IPS-18c (cell line): ENCODE measurements at regions not wholly inside any gene's neighbourhood (a gene's known extent, or its start where the extent isn't known, plus 50 kb on each side); places are given as distances from the start of the nearest gene placed in this dataset.

ENCODE experiments used
- H3K4me3 ChIP-seq: 2 replicates; pipeline ENCODE4 v1.7.0; 2013; ENCODE audit warnings: low read depth, mild to moderate bottlenecking, low read length, moderate library complexity; ENCODE audit not compliant: insufficient read depth
- H3K9me3 ChIP-seq: one replicate; pipeline ENCODE4 v1.6.1; 2013; ENCODE audit warnings: mild to moderate bottlenecking, low read length, moderate library complexity; ENCODE audit not compliant: control insufficient read depth, insufficient read depth

DNA sequence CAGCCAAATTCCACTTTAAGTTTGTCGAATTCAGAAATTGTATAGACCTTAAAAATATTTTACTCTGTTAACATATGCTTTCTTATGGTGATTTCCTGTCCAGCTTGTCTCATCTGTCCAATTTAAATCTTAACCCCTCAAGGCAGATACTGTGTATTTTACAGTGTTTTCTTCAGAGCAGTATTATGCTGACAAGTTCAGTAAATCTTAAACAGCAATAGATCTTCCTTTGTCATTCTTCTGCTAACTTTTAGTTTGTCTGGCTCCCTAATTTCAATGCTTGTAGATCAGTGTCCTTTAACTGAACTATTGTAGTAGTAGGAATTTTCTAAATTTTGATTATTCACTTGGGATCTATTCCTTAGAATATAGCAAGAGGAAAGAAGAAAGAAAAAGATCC is 52.8 kb upstream of the MEIS1 start:
- H3K4me3 ChIP-seq, result no peak overlapping the region

DNA sequence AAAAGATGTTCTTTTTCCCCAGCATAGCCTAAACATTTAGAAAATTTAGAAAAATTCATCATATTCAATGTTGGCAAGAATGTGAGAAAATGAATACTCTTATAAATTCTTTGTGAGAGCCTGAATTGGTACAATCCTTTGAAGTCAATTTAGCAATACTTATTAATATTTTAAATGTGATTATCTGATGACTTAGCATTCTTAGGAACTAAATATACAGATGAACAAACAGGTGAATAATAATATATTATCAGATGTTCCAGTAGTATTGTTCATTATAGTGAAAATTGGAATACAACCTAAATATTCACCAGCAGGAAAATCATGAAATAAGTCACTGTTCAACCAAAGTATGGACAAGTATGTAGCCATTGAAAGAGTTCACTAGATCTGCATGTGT is 55.5 kb upstream of the MEIS1 start:
- H3K4me3 ChIP-seq, result no peak overlapping the region
- no peaks in the 10 kb centered on the region for H3K9me3 ChIP-seq

More for the DNA sequence above, 52.8 kb upstream of the MEIS1 start:
- peaks cover 2% of the 10 kb centered on the region for H3K9me3 ChIP-seq

GRCh38 chr2:66377832-66378231 is 57.1 kb upstream of the MEIS1 start:
- Histone ChIP-seq H3K4me3 (no peak overlapping the region), H3K9me3 (no peaks in the 10 kb centered on the region)

- Histone ChIP-seq H3K9me3 (no peaks in the 10 kb centered on the region), H3K4me3 (no peak overlapping the region)
Observed at GRCh38 chr2:66370824-66371223, 64.1 kb upstream of the MEIS1 start.

GRCh38 chr2:66366619-66367018 is 68.3 kb upstream of the MEIS1 start:
- Histone ChIP-seq H3K4me3 (no peak overlapping the region), H3K9me3 (no peaks in the 10 kb centered on the region)

- Histone ChIP-seq H3K4me3 (no peak overlapping the region), H3K9me3 (no peaks in the 10 kb centered on the region)
Observed at GRCh38 chr2:66364495-66365333, 70.2 kb upstream of the MEIS1 start.

DNA sequence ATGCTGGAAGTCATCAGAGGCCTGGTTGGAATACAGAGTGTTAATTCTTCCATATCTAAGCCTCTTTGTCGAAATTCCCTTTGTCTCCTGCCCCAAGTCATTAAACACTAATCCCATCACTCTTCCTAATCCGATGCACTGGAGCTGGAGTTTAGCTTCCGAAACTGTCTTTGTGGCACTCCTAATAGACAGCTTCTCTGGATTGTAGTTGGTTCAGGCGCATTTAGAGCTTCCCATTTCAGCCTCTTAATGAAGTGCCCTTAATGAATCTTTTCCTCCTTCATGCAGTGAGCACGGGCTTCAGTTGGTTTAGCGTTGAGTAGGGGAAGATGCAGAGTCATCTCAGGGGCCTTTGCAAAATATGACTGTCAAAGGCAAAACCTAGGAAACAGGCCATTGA is 72.2 kb upstream of the MEIS1 start:
- Histone ChIP-seq H3K9me3 (no peaks in the 10 kb centered on the region), H3K4me3 (no peak overlapping the region)

DNA sequence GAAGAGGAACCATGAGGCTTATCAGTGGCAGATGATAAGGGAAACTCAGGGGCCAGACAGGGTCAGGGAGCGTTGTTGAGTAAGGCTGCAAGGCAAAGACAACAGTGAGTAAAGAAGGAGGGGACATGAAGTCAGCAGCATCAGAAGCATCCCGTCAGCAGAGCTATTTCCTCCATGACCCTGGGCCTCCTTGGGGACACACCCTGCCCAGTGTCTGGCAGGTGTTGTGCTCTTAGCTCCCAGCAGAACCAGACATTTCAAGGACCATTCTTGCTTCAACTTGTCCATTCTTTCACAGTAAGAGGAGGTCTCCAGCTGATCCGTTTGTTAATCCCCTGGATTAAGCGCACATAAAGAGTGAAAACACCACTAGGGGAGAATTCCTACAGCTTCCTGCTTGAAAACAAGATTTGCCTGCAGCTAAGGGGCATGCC is 88.7 kb upstream of the MEIS1 start:
- 0 out of 2 replicates have a peak overlapping the region, but pooled peaks have one; percentile 15 for H3K4me3 ChIP-seq
- H3K9me3 ChIP-seq, result peaks cover 2% of the 10 kb centered on the region

GRCh38 chr2:66344087-66344663 is 90.8 kb upstream of the MEIS1 start:
- no peak overlapping the region for H3K4me3 ChIP-seq
- peaks cover 2% of the 10 kb centered on the region for H3K9me3 ChIP-seq

DNA sequence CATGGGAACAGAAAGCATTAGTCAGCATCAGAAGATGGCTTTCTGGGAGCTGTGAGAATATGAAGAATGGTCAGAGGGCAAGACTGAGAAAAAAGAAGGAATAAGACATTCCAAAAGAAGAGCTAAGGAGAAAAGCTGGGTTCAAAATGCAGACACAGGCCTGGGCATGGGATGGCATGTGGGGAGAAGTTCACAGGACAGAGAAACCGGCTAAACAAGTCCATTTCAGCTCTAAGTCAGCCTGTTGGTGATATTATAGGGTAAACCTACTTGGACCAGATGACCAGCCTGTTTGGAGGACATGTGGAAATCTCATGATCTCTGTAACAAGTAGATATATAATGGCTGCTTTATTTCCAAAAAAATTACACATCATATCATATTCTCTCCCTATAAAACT is 91.7 kb upstream of the MEIS1 start:
- no peak overlapping the region for H3K4me3 ChIP-seq

DNA sequence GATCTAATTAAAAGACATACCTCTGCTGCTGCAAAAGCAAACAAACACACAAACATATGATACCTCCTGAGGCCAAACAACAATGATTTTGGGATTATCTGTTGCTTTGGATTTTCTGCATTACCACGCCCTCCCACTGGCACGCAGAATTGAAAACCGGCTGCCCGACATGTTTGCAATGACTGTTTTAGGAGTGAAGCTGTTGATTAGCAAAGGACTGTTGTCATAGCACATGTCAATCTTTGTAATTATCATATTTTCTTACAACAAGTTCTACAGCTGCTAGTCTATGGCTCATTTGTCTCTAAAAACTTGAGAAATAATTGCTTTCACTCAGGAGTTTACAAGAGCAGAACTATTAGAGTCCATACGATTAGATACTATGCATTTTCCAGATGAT is 94.4 kb upstream of the MEIS1 start:
- Histone ChIP-seq H3K4me3 (no peak overlapping the region), H3K9me3 (no peaks in the 10 kb centered on the region)

More for the DNA sequence above, 91.7 kb upstream of the MEIS1 start:
- peaks cover 2% of the 10 kb centered on the region for H3K9me3 ChIP-seq

DNA sequence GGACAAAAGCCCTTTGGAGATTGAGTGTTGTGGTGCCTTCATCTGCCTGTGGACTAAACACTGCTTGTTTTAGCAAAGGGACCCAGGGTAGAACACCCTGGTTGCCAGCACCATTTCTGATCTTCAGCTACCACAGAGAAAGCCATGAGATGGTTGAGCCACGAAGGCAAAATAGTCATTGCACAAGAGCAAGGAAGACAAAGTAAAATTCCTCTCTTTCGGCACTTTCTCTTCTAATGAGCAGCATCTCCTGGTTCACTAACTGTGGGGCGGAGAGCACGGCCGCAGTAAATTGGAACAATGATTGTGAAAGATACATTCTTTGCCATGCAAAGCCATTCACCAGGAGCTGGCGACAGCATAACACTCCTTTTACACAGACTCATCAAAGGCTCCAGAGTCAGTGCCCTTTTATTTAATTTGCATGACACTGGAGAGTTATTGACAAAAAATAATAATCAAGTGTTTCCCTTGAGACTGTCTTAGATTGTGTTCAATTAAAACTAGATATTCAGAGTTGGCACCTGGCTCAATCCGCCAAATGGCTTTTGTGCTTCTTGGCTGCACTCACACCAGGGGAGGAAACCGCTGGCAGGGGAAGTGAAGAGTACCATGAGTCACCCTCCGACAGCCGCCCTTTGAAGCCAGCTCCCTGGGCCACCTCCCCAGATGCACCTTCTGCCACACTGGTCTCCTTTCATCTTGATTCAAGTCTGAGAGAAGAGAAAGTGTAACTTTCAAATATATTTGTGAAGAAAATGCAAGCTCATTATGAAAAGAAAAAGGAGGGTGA is 100.5 kb upstream of the MEIS1 start:
- Histone ChIP-seq H3K9me3 (no peaks in the 10 kb centered on the region), H3K4me3 (no peak overlapping the region)

GRCh38 chr2:66331176-66331575 is 103.7 kb upstream of the MEIS1 start:
- no peaks in the 10 kb centered on the region for H3K9me3 ChIP-seq
- no peak overlapping the region for H3K4me3 ChIP-seq

DNA sequence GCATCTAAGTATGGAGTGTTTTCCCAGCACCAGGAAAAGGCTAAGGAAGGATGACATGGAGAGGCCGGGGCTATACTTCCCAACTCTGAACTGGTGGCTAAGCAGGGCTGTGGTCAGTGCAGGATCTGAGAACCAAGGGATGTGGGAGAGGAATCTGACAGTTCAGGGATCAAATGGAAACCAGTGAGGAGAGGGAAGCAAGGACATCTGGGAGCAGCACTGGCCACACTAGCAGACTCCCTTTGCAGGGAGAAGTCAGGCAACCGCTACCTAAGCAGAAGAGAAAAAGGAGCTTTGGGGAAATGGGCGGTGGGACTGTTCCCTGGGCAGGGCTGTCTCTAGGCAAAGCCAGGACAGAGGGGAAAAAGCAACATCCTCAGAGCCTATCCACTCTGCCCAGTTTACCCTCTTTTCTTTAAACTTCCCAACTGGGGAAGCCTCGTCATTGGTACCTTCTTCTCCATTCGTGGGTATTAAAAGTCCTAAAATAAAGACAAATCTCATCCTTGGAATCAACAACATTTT is 105.8 kb upstream of the MEIS1 start:
- Histone ChIP-seq H3K4me3 (no peak overlapping the region), H3K9me3 (no peaks in the 10 kb centered on the region)

DNA sequence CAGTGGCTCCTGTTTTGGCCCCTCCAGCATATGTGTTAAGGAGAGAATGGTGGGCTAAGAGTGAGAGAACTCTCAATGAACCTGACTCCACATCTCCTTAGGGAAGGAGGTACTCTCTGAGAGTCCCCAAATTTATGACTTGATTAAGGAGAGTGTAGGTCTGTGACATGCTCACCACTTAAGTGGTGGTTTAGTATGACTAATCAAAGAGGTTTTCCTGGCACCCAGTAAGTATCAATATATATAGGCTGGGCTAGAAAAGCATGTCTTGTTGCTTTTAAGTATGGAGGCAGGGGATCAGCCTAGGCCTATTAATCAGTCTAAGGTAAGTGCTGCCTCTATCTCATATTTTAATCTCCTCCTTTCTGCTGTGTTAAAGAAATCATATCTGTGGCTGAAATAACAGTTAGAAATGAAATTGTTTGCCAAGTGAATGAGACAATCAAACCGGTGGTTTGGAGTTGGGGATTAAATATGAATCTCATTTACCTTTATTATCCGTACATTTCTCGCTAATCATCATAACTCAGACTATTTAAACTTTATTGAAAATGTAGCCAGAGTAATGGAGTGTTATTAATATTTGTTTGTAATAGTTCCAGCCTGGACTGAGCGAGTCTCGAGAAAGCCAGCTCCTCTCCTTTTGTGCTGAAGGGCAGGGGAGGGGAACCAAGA is 107.7 kb upstream of the MEIS1 start:
- no peaks in the 10 kb centered on the region for H3K9me3 ChIP-seq
- no peak overlapping the region for H3K4me3 ChIP-seq

DNA sequence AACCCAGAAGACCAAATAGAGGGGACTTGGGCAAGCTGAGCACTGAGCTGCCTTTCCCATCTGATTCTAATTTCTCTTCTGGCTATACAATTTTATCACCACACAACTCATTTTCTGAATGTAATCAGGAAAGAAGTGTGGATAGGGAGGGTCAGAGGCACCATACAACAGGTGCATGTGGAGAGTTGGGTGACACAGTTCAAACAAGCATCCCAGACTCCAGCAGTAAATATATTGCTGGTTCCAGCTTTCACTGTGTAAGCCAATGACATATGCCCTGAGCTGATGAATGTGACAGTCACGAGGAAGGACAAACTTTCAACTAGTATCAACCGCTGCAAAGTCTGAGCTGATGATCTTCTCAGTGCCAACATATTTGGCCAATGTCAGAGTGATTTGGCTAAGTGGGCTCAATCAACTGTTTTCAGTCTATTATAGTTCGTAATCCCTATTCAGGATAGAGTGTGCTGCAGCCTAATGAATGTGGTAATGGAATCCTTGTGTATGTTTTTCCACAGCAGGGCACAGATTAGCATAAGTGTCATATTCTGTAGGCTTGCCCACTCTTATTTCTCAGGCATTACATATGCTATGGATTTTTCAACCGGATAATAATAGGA is 109.9 kb upstream of the MEIS1 start:
- H3K4me3 ChIP-seq, result no peak overlapping the region

DNA sequence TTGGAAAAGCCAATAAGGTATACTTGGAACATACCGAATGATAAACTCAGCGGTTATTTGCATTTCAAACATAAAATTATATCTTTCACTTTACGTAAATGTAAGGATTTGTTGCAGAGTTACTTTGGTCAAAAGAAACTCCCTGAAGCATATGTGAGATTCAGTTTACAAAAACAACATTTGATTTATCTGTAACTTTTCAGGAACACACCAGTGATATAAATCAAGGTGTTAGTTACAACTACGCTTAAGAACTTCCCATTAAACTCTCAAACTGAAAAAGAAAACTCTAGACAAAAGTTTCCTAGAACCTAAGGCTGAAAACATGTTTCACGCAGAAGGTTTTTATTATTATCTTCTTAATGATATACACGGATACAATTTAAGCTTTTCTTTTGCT is 110.6 kb upstream of the MEIS1 start:
- H3K4me3 ChIP-seq, result no peak overlapping the region
- H3K9me3 ChIP-seq, result no peaks in the 10 kb centered on the region

More for the DNA sequence above, 109.9 kb upstream of the MEIS1 start:
- H3K9me3 ChIP-seq, result no peaks in the 10 kb centered on the region
